ENCODE measurements at regions not wholly inside any gene's neighbourhood (a gene's known extent, or its start where the extent isn't known, plus 50 kb on each side); places are given as distances from the start of the nearest gene placed in this dataset.

GRCh38 chrX:25068340-25068739 lies 52.6 kb upstream of the ARX start:
- TF ChIP-seq, protein P1, sequence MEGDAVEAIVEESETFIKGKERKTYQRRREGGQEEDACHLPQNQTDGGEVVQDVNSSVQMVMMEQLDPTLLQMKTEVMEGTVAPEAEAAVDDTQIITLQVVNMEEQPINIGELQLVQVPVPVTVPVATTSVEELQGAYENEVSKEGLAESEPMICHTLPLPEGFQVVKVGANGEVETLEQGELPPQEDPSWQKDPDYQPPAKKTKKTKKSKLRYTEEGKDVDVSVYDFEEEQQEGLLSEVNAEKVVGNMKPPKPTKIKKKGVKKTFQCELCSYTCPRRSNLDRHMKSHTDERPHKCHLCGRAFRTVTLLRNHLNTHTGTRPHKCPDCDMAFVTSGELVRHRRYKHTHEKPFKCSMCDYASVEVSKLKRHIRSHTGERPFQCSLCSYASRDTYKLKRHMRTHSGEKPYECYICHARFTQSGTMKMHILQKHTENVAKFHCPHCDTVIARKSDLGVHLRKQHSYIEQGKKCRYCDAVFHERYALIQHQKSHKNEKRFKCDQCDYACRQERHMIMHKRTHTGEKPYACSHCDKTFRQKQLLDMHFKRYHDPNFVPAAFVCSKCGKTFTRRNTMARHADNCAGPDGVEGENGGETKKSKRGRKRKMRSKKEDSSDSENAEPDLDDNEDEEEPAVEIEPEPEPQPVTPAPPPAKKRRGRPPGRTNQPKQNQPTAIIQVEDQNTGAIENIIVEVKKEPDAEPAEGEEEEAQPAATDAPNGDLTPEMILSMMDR (IDR thresholded peaks at IDR 0.05) = no peak
- intact Hi-C loops (cut with DNase I) = no loop called here
- DNase-seq (ENCODE audit: low spot score in 2 of 2) = no peak

DNA sequence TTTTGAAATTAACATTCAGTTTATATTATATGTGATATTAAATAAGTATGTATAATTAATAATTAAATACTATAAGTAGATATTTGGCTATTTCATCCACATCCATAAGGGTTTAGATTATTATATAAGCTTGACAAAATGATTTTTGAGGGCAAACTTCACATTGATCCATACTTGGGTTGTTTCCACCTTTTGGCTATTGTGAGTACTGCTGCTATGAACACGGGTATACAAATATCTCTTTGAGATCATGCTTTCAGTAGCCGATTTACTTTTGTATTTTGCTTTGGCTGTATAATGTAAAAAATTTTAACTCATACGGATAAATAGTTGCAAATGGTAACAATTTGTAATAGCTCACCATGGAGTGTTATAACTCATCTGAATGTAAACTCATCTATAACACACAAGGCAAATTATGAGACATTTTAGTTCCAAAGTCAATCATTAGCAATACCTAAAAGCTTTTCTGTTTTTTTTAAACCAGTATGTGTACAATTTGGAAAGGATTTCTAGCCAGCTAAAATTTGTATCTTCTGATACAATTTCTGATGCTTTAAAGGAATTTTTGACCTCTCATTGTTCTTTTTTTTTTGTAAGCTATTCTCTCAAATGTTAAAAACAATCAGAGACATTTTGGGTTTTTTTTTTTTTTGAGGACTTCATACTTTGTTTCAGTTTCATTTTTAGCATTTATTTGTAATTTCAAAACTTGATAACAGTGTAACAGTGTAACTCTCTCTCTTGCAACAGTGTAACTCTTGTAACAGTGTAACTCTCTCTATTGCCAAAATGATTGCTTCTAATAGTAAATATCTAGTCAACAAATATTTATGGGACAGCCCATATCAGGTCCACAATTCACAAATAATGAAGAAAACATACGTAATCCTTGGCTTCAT lies 51.8 kb upstream of the ARX start:
- intact Hi-C loops (cut with DNase I) = no loop called here

More at GRCh38 chrX:25068340-25068739, 52.6 kb upstream of the ARX start:
- H3K27me3 ChIP-seq = no peaks in the 10 kb centered on the region
- no peaks in the 10 kb centered on the region for H3K9me3 ChIP-seq
- H3K27ac ChIP-seq = no peak overlapping the region
- no peak overlapping the region for H3K4me3 ChIP-seq
- H3K4me1 ChIP-seq = no peaks in the 10 kb centered on the region
- no peaks in the 10 kb centered on the region for H3K36me3 ChIP-seq

DNA sequence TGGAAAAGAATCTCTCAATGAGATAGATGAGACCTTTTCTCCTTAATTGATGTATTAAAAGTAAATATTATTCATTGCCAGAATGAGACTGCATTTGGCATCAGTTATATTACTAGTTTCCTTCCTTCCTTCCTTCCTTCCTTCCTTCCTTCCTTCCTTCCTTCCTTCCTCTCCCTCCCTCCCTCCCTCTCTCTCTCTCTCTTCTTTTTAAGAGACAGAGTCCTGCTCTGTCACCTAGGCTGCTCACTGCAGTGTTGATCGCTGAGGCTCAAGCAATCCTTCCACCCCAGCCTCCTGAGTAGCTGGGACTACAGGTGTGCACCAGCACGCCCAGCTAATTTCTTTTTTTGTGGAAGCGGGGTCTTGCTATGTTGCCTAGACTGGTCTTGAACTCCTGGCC lies 50.4 kb upstream of the ARX start:
- Histone ChIP-seq H3K36me3 (no peaks in the 10 kb centered on the region), H3K9me3 (no peaks in the 10 kb centered on the region), H3K4me3 (no peak overlapping the region), H3K27ac (no peak overlapping the region), H3K27me3 (no peaks in the 10 kb centered on the region), H3K4me1 (no peaks in the 10 kb centered on the region)
- TF ChIP-seq, protein P1 (IDR thresholded peaks at IDR 0.05) = no peak
- no peak for DNase-seq (ENCODE audit: low spot score in 2 of 2)
- intact Hi-C loops (cut with DNase I) = no loop called here

More for the DNA sequence above, 51.8 kb upstream of the ARX start:
- Histone ChIP-seq H3K4me1 (no peaks in the 10 kb centered on the region), H3K4me3 (no peak overlapping the region), H3K9me3 (no peaks in the 10 kb centered on the region), H3K36me3 (no peaks in the 10 kb centered on the region), H3K27me3 (no peaks in the 10 kb centered on the region), H3K27ac (no peak overlapping the region)
- TF ChIP-seq, protein P1 (IDR thresholded peaks at IDR 0.05) = no peak
- DNase-seq (ENCODE audit: low spot score in 2 of 2) = no peak

Measured in ascending aorta (tissue), 2 donors.